ENCODE measurements at regions not wholly inside any gene's neighbourhood (a gene's known extent, or its start where the extent isn't known, plus 50 kb on each side); places are given as distances from the start of the nearest gene placed in this dataset.

GRCh38 chr9:134989206-134990065 is 71.7 kb upstream of the FCN1 start:
- no peaks in the 10 kb centered on the region for H3K4me1 ChIP-seq
- TF ChIP-seq CTCF (IDR thresholded peaks at IDR 0.05) = no peak
- H3K9me3 ChIP-seq = peaks cover 0 to 7% of the 10 kb centered on the region in 2 donors
- DNase-seq (peak in 1 of 4 donors; percentile 16), ATAC-seq (no peak)
- intact Hi-C loops (cut with DNase I) = loop anchor here in 1 of 2 donors (10.0 kb wide), 1 partner anchor 205 kb away; no protein-coding TSS in a partner anchor
- no peak overlapping the region for H3K27ac ChIP-seq
- no peaks in the 10 kb centered on the region for H3K36me3 ChIP-seq
- H3K4me3 ChIP-seq = no peak overlapping the region
- H3K27me3 ChIP-seq = no peaks in the 10 kb centered on the region

DNA sequence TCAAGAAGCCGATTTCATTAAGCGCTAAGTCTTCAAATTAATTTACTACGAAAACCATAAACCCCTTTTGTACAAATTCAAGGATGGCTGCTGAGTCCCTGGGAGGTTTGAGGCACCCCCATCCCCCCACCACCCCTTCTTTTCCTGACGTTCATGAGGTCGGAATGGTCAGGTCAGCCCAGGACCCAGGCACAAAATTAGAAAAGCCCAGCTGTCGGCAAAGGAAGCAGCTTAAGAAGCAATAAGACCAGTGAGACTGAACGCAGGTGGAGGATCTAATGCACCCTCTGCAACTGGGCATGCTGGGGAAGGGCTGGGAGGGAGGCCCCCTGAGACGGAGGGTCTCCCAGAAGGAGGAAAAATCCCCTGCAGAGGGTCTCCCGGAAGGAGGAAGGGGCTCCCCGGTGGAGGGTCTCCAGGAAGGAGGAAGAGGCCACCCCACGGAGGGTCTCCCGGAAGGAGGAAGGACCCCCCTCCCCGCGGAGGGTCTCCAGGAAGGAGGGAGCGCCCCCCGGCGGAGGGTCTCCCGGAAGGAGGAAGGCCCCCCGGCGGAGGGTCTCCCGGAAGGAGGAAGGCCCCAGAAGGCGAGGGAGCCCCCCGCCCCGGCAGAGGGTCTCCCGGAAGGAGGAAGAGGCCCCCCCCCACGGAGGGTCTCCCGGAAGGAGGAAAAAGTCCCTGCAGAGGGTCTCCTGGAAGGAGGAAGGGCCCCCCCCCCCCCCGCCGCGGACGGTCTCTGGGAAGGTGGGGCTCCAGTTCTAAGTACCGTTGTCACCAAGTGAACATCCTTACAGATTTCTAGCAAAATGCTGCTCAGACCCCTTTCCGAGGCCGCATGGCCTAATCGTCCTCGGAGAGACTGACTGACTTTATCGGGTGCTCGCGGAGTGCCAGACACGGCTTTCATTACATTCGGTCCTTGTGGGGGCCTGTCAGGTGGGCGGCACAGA is 74.4 kb upstream of the FCN1 start:
- no peak for TF ChIP-seq CTCF (IDR thresholded peaks at IDR 0.05)
- ATAC-seq = no peak
- H3K27me3 ChIP-seq = no peaks in the 10 kb centered on the region
- H3K9me3 ChIP-seq = peaks cover 0 to 4% of the 10 kb centered on the region in 2 donors
- no peak overlapping the region for H3K27ac ChIP-seq
- intact Hi-C loops (cut with DNase I) = no loop called here
- H3K4me1 ChIP-seq = no peaks in the 10 kb centered on the region
- no peaks in the 10 kb centered on the region for H3K36me3 ChIP-seq
- peak in 1 of 4 donors; percentile 17 for DNase-seq
- no peak overlapping the region for H3K4me3 ChIP-seq

DNA sequence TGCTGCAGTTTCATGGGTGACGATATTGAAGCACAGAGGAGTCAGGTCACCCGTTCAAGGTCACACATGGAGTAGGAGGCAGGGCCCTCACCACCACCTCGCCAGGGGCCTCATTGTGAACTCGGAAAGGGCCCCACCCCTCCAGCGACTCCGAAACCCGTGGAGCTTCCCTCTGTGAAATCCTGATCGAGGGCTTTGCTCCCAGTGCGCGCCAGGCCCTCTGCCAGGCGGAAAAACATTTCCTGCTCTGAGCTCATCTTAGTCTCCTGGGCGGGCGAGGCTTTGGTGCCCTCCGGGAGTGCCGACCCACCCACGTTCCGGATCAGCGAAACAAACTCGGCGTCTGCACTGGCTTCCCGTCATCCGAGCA is 75.0 kb upstream of the FCN1 start:
- no peaks in the 10 kb centered on the region for H3K4me1 ChIP-seq
- peak; percentile 79 for ATAC-seq

DNA sequence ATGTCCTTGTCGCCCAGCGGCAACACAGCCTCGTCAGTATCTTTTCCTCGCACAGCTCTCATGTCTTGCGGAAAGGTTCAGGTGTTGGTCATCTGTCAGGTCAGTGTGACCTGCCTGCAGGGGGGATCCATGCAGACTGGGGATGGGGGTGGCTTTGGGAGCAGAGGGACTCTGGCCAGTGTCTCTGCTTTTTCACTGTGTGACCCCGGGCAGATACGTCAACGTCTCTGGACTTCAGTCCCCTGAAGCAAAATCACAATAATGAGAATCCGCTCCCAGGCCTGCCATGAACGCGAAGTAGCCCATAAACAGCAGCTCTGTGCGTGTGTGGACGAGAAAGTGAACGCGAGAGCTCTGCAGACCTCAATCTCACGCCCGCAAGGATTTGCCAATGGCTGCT is 75.7 kb upstream of the FCN1 start:
- H3K9me3 ChIP-seq = peaks cover 0 to 3% of the 10 kb centered on the region in 2 donors
- no peaks in the 10 kb centered on the region for H3K4me1 ChIP-seq
- H3K4me3 ChIP-seq = no peak overlapping the region
- intact Hi-C loops (cut with DNase I) = no loop called here
- DNase-seq (peak in 1 of 4 donors; percentile 9), ATAC-seq (no peak)
- no peaks in the 10 kb centered on the region for H3K27me3 ChIP-seq
- no peaks in the 10 kb centered on the region for H3K36me3 ChIP-seq
- no peak overlapping the region for H3K27ac ChIP-seq
- TF ChIP-seq CTCF (IDR thresholded peaks at IDR 0.05) = no peak

More for the DNA sequence above, 75.0 kb upstream of the FCN1 start:
- Histone ChIP-seq H3K36me3 (no peaks in the 10 kb centered on the region), H3K9me3 (no peaks in the 10 kb centered on the region), H3K27ac (no peak overlapping the region), H3K27me3 (no peaks in the 10 kb centered on the region), H3K4me3 (no peak overlapping the region)
- peak in 1 of 4 donors; percentile 53 for DNase-seq
- TF ChIP-seq CTCF (IDR thresholded peaks at IDR 0.05) = no peak
- intact Hi-C loops (cut with DNase I) = no loop called here

Data from left lung (tissue), 4 donors.